SK-N-SH treated with all-trans-retinoic acid at 6 μM for 48 hours (cell line): ENCODE measurements at regions not wholly inside any gene's neighbourhood (a gene's known extent, or its start where the extent isn't known, plus 50 kb on each side); places are given as distances from the start of the nearest gene placed in this dataset.

Experiments used
- ATAC-seq: fragments of 200-7000 bp; cut with Tn5 transposase; 3 replicates; pipeline ENCODE4 v1.9.1; 2020; ENCODE audit warnings: mild to moderate bottlenecking, moderate library complexity
- ARNTL ChIP-seq: fragments of 450-650 bp; formaldehyde crosslinking; IDR thresholded peaks from 2 replicates; pipeline ENCODE4 v1.5.0; 2020; ENCODE audit warnings: low read depth, mild to moderate bottlenecking, moderate library complexity, borderline replicate concordance
- BACH2 ChIP-seq: fragments of 250-450 bp; sonication (Bioruptor Pico); IDR thresholded peaks from 2 replicates; pipeline ENCODE4 v1.9.0; 2021; ENCODE audit warnings: mild to moderate bottlenecking, borderline replicate concordance
- CSDC2 ChIP-seq: fragments of 250-450 bp; sonication (Bioruptor Pico); IDR thresholded peaks from 2 replicates; pipeline ENCODE4 v1.5.0; 2020; ENCODE audit warnings: mild to moderate bottlenecking, moderate library complexity
- ESRRG ChIP-seq: fragments of 250-450 bp; sonication (Bioruptor Pico); IDR thresholded peaks from 2 replicates; pipeline ENCODE4 v1.6.1; 2021; ENCODE audit warnings: mild to moderate bottlenecking
- GLIS3 ChIP-seq: fragments of 250-450 bp; sonication (Bioruptor Pico); IDR thresholded peaks from 2 replicates; pipeline ENCODE4 v1.5.0; 2020; ENCODE audit warnings: mild to moderate bottlenecking, moderate library complexity
- ISL1 ChIP-seq: fragments of 250-450 bp; sonication (Bioruptor Pico); IDR thresholded peaks from 2 replicates; pipeline ENCODE4 v2.1.2; 2022; ENCODE audit warnings: mild to moderate bottlenecking, moderate library complexity
- OSR1 ChIP-seq: fragments of 250-450 bp; sonication (Bioruptor Pico); IDR thresholded peaks from 2 replicates; pipeline ENCODE4 v1.8.0; 2022; ENCODE audit warnings: moderate library complexity, mild to moderate bottlenecking, inconsistent platforms
- PPARA ChIP-seq: fragments of 250-450 bp; sonication (Bioruptor Pico); IDR thresholded peaks from 2 replicates; pipeline ENCODE4 v1.5.0; 2020; ENCODE audit warnings: mild to moderate bottlenecking, borderline replicate concordance
- RARB ChIP-seq: fragments of 250-450 bp; sonication (Bioruptor Pico); IDR thresholded peaks from 2 replicates; pipeline ENCODE4 v1.8.0; 2021; ENCODE audit warnings: mild to moderate bottlenecking, moderate library complexity
- SNAI2 ChIP-seq: fragments of 250-450 bp; sonication (Bioruptor Pico); IDR thresholded peaks from 2 replicates; pipeline ENCODE4 v1.5.0; 2020; ENCODE audit warnings: mild to moderate bottlenecking, moderate library complexity
- TCF4 ChIP-seq: fragments of 250-450 bp; sonication (Bioruptor Pico); IDR thresholded peaks from 2 replicates; pipeline ENCODE4 v1.8.0; 2021; ENCODE audit warnings: mild to moderate bottlenecking, moderate library complexity, borderline replicate concordance
- TOX ChIP-seq: fragments of 250-450 bp; sonication (Bioruptor Pico); IDR thresholded peaks from 2 replicates; pipeline ENCODE4 v1.8.0; 2021; ENCODE audit warnings: mild to moderate bottlenecking, moderate library complexity, borderline replicate concordance
- ZFP3 ChIP-seq: fragments of 250-450 bp; sonication (Bioruptor Pico); IDR thresholded peaks from 2 replicates; pipeline ENCODE4 v1.5.0; 2020; ENCODE audit warnings: mild to moderate bottlenecking, moderate library complexity
- ZFP30 ChIP-seq: fragments of 450-650 bp; formaldehyde crosslinking; IDR thresholded peaks from 2 replicates; pipeline ENCODE4 v1.5.0; 2022; ENCODE audit warnings: mild to moderate bottlenecking, moderate library complexity
- ZNF70 ChIP-seq: fragments of 450-650 bp; formaldehyde crosslinking; IDR thresholded peaks from 2 replicates; pipeline ENCODE4 v1.5.0; 2020; ENCODE audit warnings: mild to moderate bottlenecking, moderate library complexity
- TF ChIP-seq, protein P1 (sequence below): fragments of 250-450 bp; sonication (Bioruptor Pico); IDR thresholded peaks from 2 replicates; pipeline ENCODE4 v1.5.1; 2020; ENCODE audit warnings: low read depth, mild to moderate bottlenecking, moderate library complexity
- TF ChIP-seq, protein P2 (sequence below): fragments of 250-450 bp; sonication (Bioruptor Pico); IDR thresholded peaks from 2 replicates; pipeline ENCODE4 v1.8.0; 2021; ENCODE audit warnings: low read depth, mild to moderate bottlenecking, moderate library complexity, borderline replicate concordance
- TF ChIP-seq, protein P3 (sequence below): fragments of 250-450 bp; sonication (Bioruptor Pico); IDR thresholded peaks from 2 replicates; pipeline ENCODE4 v1.8.0; 2020; ENCODE audit warnings: mild to moderate bottlenecking, moderate library complexity, borderline replicate concordance
- TF ChIP-seq, protein P4 (sequence below): fragments of 250-450 bp; sonication (Bioruptor Pico); IDR thresholded peaks from 2 replicates; pipeline ENCODE4 v1.5.1; 2021; ENCODE audit warnings: mild to moderate bottlenecking, moderate library complexity

DNA sequence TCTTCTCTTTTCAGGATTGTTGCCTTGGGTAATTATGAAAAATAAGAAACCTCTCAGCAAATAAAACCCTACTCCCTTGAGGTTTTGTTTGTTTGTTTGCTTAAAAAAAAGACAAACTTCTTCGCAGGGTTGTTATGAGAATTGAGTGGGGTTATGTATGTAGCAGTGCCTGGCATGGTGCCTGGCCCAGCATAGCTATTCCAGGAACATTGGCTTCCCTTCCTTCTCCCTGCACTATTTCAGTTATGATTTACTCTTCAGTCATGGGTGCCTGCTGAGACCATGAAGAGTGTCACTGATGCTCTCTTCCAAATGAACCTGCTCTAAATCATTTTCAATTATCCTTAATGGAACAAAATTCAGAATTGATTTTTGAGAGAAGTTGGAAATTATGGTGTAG is 283.5 kb upstream of the ROPN1 start (continued):
- TF ChIP-seq, protein P1, sequence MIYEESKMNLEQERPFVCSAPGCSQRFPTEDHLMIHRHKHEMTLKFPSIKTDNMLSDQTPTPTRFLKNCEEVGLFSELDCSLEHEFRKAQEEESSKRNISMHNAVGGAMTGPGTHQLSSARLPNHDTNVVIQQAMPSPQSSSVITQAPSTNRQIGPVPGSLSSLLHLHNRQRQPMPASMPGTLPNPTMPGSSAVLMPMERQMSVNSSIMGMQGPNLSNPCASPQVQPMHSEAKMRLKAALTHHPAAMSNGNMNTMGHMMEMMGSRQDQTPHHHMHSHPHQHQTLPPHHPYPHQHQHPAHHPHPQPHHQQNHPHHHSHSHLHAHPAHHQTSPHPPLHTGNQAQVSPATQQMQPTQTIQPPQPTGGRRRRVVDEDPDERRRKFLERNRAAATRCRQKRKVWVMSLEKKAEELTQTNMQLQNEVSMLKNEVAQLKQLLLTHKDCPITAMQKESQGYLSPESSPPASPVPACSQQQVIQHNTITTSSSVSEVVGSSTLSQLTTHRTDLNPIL (CRISPR knock-in tag) = no peak
- TF ChIP-seq, protein P2, sequence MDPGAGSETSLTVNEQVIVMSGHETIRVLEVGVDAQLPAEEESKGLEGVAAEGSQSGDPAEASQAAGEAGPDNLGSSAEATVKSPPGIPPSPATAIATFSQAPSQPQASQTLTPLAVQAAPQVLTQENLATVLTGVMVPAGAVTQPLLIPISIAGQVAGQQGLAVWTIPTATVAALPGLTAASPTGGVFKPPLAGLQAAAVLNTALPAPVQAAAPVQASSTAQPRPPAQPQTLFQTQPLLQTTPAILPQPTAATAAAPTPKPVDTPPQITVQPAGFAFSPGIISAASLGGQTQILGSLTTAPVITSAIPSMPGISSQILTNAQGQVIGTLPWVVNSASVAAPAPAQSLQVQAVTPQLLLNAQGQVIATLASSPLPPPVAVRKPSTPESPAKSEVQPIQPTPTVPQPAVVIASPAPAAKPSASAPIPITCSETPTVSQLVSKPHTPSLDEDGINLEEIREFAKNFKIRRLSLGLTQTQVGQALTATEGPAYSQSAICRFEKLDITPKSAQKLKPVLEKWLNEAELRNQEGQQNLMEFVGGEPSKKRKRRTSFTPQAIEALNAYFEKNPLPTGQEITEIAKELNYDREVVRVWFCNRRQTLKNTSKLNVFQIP (CRISPR knock-in tag) = no peak
- no peak for TF ChIP-seq ZNF70 (CRISPR knock-in tag)
- TF ChIP-seq, protein P3, sequence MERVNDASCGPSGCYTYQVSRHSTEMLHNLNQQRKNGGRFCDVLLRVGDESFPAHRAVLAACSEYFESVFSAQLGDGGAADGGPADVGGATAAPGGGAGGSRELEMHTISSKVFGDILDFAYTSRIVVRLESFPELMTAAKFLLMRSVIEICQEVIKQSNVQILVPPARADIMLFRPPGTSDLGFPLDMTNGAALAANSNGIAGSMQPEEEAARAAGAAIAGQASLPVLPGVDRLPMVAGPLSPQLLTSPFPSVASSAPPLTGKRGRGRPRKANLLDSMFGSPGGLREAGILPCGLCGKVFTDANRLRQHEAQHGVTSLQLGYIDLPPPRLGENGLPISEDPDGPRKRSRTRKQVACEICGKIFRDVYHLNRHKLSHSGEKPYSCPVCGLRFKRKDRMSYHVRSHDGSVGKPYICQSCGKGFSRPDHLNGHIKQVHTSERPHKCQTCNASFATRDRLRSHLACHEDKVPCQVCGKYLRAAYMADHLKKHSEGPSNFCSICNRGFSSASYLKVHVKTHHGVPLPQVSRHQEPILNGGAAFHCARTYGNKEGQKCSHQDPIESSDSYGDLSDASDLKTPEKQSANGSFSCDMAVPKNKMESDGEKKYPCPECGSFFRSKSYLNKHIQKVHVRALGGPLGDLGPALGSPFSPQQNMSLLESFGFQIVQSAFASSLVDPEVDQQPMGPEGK (CRISPR knock-in tag) = no peak
- no peak for TF ChIP-seq SNAI2 (CRISPR knock-in tag)
- TF ChIP-seq RARB = no peak
- TF ChIP-seq ARNTL (CRISPR knock-in tag) = no peak

- ATAC-seq = no peak
- no peak for TF ChIP-seq BACH2 (CRISPR knock-in tag)
- TF ChIP-seq OSR1 (CRISPR knock-in tag) = no peak
- TF ChIP-seq CSDC2 (CRISPR knock-in tag) = no peak
- no peak for TF ChIP-seq ESRRG (CRISPR knock-in tag)
- TF ChIP-seq, protein P2 (CRISPR knock-in tag) = no peak
- no peak for TF ChIP-seq ZFP3 (CRISPR knock-in tag)
- no peak for TF ChIP-seq ISL1 (CRISPR knock-in tag)
- TF ChIP-seq, protein P4, sequence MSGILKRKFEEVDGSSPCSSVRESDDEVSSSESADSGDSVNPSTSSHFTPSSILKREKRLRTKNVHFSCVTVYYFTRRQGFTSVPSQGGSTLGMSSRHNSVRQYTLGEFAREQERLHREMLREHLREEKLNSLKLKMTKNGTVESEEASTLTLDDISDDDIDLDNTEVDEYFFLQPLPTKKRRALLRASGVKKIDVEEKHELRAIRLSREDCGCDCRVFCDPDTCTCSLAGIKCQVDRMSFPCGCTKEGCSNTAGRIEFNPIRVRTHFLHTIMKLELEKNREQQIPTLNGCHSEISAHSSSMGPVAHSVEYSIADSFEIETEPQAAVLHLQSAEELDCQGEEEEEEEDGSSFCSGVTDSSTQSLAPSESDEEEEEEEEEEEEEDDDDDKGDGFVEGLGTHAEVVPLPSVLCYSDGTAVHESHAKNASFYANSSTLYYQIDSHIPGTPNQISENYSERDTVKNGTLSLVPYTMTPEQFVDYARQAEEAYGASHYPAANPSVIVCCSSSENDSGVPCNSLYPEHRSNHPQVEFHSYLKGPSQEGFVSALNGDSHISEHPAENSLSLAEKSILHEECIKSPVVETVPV = no peak
- TF ChIP-seq ZFP30 (CRISPR knock-in tag) = no peak
Observed at GRCh38 chr3:124276133-124276532, 284.2 kb upstream of the ROPN1 start.

- ATAC-seq = no peak
Observed at GRCh38 chr3:124276539-124277143, 284.7 kb upstream of the ROPN1 start.

More at GRCh38 chr3:124276539-124277143, 284.7 kb upstream of the ROPN1 start:
- TF ChIP-seq GLIS3 (CRISPR knock-in tag) (no peak), CSDC2 (CRISPR knock-in tag) (no peak), ZNF70 (CRISPR knock-in tag) (no peak), PPARA (no peak), TCF4 (no peak), TOX (CRISPR knock-in tag) (no peak), BACH2 (CRISPR knock-in tag) (no peak)
- TF ChIP-seq, protein P4 = no peak
- TF ChIP-seq, protein P3 (CRISPR knock-in tag) = no peak
